GM12872 (cell line): ENCODE measurements at regions not wholly inside any gene's neighbourhood (a gene's known extent, or its start where the extent isn't known, plus 50 kb on each side); places are given as distances from the start of the nearest gene placed in this dataset.

Source experiments
- TF ChIP-seq, protein P1 (sequence below): IDR thresholded peaks from 3 replicates; pipeline ENCODE4 v1.5.1; 2011; ENCODE audit warnings: low read depth, mild to moderate bottlenecking, low read length, moderate library complexity; ENCODE audit not compliant: insufficient read depth

DNA sequence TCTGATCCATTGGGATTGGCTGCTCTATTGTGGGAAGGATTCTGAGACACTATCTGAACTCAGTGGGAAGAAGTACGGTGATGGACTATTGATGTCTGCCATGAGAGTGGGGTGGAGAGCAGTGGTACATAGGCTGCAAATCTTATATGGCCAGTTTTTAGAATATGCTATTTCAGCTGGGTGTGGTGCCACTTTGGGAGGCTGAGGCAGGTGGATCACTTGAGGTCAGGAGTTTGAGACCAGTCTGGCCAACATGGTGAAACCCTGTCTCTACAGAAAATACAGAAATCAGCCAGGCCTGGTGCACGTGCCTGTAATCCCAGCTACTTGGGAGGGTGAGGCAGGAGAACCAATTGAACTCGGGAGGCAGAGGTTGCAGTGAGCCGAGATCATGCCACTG lies 505.9 kb downstream of the MED13L start:
- TF ChIP-seq, protein P1, sequence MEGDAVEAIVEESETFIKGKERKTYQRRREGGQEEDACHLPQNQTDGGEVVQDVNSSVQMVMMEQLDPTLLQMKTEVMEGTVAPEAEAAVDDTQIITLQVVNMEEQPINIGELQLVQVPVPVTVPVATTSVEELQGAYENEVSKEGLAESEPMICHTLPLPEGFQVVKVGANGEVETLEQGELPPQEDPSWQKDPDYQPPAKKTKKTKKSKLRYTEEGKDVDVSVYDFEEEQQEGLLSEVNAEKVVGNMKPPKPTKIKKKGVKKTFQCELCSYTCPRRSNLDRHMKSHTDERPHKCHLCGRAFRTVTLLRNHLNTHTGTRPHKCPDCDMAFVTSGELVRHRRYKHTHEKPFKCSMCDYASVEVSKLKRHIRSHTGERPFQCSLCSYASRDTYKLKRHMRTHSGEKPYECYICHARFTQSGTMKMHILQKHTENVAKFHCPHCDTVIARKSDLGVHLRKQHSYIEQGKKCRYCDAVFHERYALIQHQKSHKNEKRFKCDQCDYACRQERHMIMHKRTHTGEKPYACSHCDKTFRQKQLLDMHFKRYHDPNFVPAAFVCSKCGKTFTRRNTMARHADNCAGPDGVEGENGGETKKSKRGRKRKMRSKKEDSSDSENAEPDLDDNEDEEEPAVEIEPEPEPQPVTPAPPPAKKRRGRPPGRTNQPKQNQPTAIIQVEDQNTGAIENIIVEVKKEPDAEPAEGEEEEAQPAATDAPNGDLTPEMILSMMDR: no peak

- TF ChIP-seq, protein P1: no peak
Measured at GRCh38 chr12:115771065-115771464, 506.4 kb downstream of the MED13L start.

GRCh38 chr12:115770643-115771042 lies 506.9 kb downstream of the MED13L start:
- TF ChIP-seq, protein P1: no peak

GRCh38 chr12:115767916-115768315 lies 509.6 kb downstream of the MED13L start:
- TF ChIP-seq, protein P1: no peak

- TF ChIP-seq, protein P1: no peak
Measured at GRCh38 chr12:115763982-115764621, 513.4 kb downstream of the MED13L start.

GRCh38 chr12:115763376-115763775 lies 514.1 kb downstream of the MED13L start:
- TF ChIP-seq, protein P1: no peak

GRCh38 chr12:115762936-115763335 lies 514.6 kb downstream of the MED13L start:
- TF ChIP-seq, protein P1: no peak

GRCh38 chr12:115761784-115762183 lies 515.7 kb downstream of the MED13L start:
- TF ChIP-seq, protein P1: no peak
